Hindlimb muscle (tissue), 1 donor: ENCODE measurements at regions not wholly inside any gene's neighbourhood (a gene's known extent, or its start where the extent isn't known, plus 50 kb on each side); places are given as distances from the start of the nearest gene placed in this dataset.
A peak's percentile ranks its signal among the peaks of the same experiment; 100 is the strongest.

Source experiments
- DNase-seq: peaks from one replicate; pipeline ENCODE4 v3.0.0-alpha.2; 2013

- DNase-seq = no peak
These were observed 75.8 kb upstream of the ZNF516 start for GRCh38 chr18:76570856-76571255.

GRCh38 chr18:76569644-76570419 is 74.8 kb upstream of the ZNF516 start:
- DNase-seq = no peak

GRCh38 chr18:76568731-76569130 is 73.7 kb upstream of the ZNF516 start:
- no peak for DNase-seq

GRCh38 chr18:76567835-76568445 is 72.9 kb upstream of the ZNF516 start:
- DNase-seq = no peak

GRCh38 chr18:76566987-76567386 is 71.9 kb upstream of the ZNF516 start:
- no peak for DNase-seq

- DNase-seq = peak; percentile 90
These were observed 70.5 kb upstream of the ZNF516 start for GRCh38 chr18:76565238-76566173.

GRCh38 chr18:76564655-76565237 is 69.7 kb upstream of the ZNF516 start:
- DNase-seq = no peak

- no peak for DNase-seq
These were observed 69.1 kb upstream of the ZNF516 start for GRCh38 chr18:76564117-76564516.

- no peak for DNase-seq
These were observed 67.5 kb upstream of the ZNF516 start for GRCh38 chr18:76562286-76563122.

- no peak for DNase-seq
These were observed 64.0 kb upstream of the ZNF516 start for GRCh38 chr18:76558881-76559667.

- no peak for DNase-seq
These were observed 62.1 kb upstream of the ZNF516 start for GRCh38 chr18:76557026-76557575.

GRCh38 chr18:76554547-76555222 is 59.6 kb upstream of the ZNF516 start:
- DNase-seq = no peak

GRCh38 chr18:76553715-76554546 is 58.9 kb upstream of the ZNF516 start:
- no peak for DNase-seq

GRCh38 chr18:76548541-76548940 is 53.5 kb upstream of the ZNF516 start:
- no peak for DNase-seq

- no peak for DNase-seq
These were observed 52.3 kb upstream of the ZNF516 start for GRCh38 chr18:76547296-76547695.

- DNase-seq = no peak
These were observed 51.4 kb upstream of the ZNF516 start for GRCh38 chr18:76546436-76546835.

GRCh38 chr18:76546088-76546435 is 51.0 kb upstream of the ZNF516 start:
- no peak for DNase-seq

GRCh38 chr18:76545433-76546087 is 50.5 kb upstream of the ZNF516 start:
- no peak for DNase-seq
